ENCODE measurements at regions not wholly inside any gene's neighbourhood (a gene's known extent, or its start where the extent isn't known, plus 50 kb on each side); places are given as distances from the start of the nearest gene placed in this dataset.
A peak's percentile ranks its signal among the peaks of the same experiment; 100 is the strongest.

GRCh38 chr14:97848317-97848980 lies 1051.3 kb downstream of the VRK1 start:
- no peaks in the 10 kb centered on the region for H3K27me3 Mint-ChIP-seq (ENCODE audit: low read depth)
- H3K36me3 Mint-ChIP-seq: no peaks in the 10 kb centered on the region
- no peak overlapping the region for H3K4me3 Mint-ChIP-seq
- POLR2A ChIA-PET: no interaction called here
- no peak for DNase-seq (ENCODE audit: low spot score)
- ATAC-seq: peak; percentile 87
- no peak overlapping the region for H3K27ac Mint-ChIP-seq
- H3K9me3 Mint-ChIP-seq: no peaks in the 10 kb centered on the region
- TF ChIP-seq ATF1 (CRISPR knock-in tag; IDR thresholded peaks at IDR 0.05) (no peak), NR3C1 (CRISPR knock-in tag; conservative IDR thresholded peaks at IDR 0.05; ENCODE audit: low read depth) (no peak), TP53 (CRISPR knock-in tag; IDR thresholded peaks at IDR 0.05) (no peak), NFATC4 (CRISPR knock-in tag; IDR thresholded peaks at IDR 0.05) (no peak), SOX15 (CRISPR knock-in tag; IDR thresholded peaks at IDR 0.05) (no peak), ZNF219 (CRISPR knock-in tag; IDR thresholded peaks at IDR 0.05; ENCODE audit: borderline replicate concordance) (no peak), GTF2I (CRISPR knock-in tag; conservative IDR thresholded peaks at IDR 0.05) (no peak), NFYB (CRISPR knock-in tag; conservative IDR thresholded peaks at IDR 0.05; ENCODE audit: low read depth) (no peak), ERG (CRISPR knock-in tag; IDR thresholded peaks at IDR 0.05) (no peak), SMAD4 (CRISPR knock-in tag; IDR thresholded peaks at IDR 0.05) (no peak), ZNF281 (CRISPR knock-in tag; IDR thresholded peaks at IDR 0.05) (no peak), CREM (CRISPR knock-in tag; IDR thresholded peaks at IDR 0.05) (no peak), ZNF263 (CRISPR knock-in tag; IDR thresholded peaks at IDR 0.05; ENCODE audit: low read depth) (no peak), ZNF671 (CRISPR knock-in tag; IDR thresholded peaks at IDR 0.05) (no peak), AR (CRISPR knock-in tag; IDR thresholded peaks at IDR 0.05) (no peak), ZNF423 (CRISPR knock-in tag; IDR thresholded peaks at IDR 0.05) (no peak), SP1 (CRISPR knock-in tag; conservative IDR thresholded peaks at IDR 0.05) (no peak)
- CTCF ChIA-PET: interaction anchor here (1.0 kb wide), 1 partner anchor 69 kb away, joined by 3 read pairs; no protein-coding TSS in a partner anchor
- H3K4me1 Mint-ChIP-seq: peaks cover 37% of the 10 kb centered on the region

GRCh38 chr14:97850466-97850865 lies 1053.3 kb downstream of the VRK1 start:
- CTCF ChIA-PET: no interaction called here
- Mint-ChIP-seq H3K9me3 (no peaks in the 10 kb centered on the region), H3K4me1 (peaks cover 52% of the 10 kb centered on the region), H3K36me3 (no peaks in the 10 kb centered on the region), H3K27me3 (ENCODE audit: low read depth) (no peaks in the 10 kb centered on the region), H3K4me3 (no peak overlapping the region), H3K27ac (no peak overlapping the region)
- ATAC-seq (no peak), DNase-seq (ENCODE audit: low spot score) (no peak)
- POLR2A ChIA-PET: no interaction called here
- TF ChIP-seq KAT7 (CRISPR knock-in tag; IDR thresholded peaks at IDR 0.05; ENCODE audit: borderline replicate concordance): no peak
- no peak for TF ChIP-seq STAT6 (CRISPR knock-in tag; conservative IDR thresholded peaks at IDR 0.05; ENCODE audit: low read depth)
- no peak for TF ChIP-seq ZNF512 (CRISPR knock-in tag; IDR thresholded peaks at IDR 0.05; ENCODE audit: borderline replicate concordance)
- no peak for TF ChIP-seq JUN (CRISPR knock-in tag; IDR thresholded peaks at IDR 0.05)

Data from WTC11 (cell line).